HepG2 (cell line): ENCODE measurements at regions not wholly inside any gene's neighbourhood (a gene's known extent, or its start where the extent isn't known, plus 50 kb on each side); places are given as distances from the start of the nearest gene placed in this dataset.

Experiments
- ATAC-seq: fragments of 200-7000 bp; cut with Tn5 transposase; 3 replicates; pipeline ENCODE4 v1.9.1; 2020; ENCODE audit warnings: mild to moderate bottlenecking, moderate library complexity
- BruUV-seq: library from RNA; stranded (reverse); fragments of 400-500 nt; replicated peaks from 2 replicates; lab custom pipeline; 2021; lab: Mats Ljungman, UMichigan
- CTCF ChIA-PET: fragments of 300-600 bp; formaldehyde crosslinking; extraction: SDS; loops from one replicate; lab custom pipeline; 2021; ENCODE audit warnings: low total read pairs, inconsistent platforms, low intra/inter-chr PET ratio; lab: Yijun Ruan, JAX
- POLR2A ChIA-PET: fragments of 350-600 bp; sonication (Branson Sonifier 250); formaldehyde crosslinking; loops from one replicate; lab custom pipeline; 2020; ENCODE audit warnings: antibody characterized with exemption, inconsistent platforms; lab: Yijun Ruan, JAX
- DNase-seq: peaks from one replicate; pipeline ENCODE4 v3.0.0-alpha.2; 2015; ENCODE audit warnings: low spot score
- FAIRE-seq: peaks from 3 replicates; lab custom pipeline; 2011; peaks lifted over from hg19 to GRCh38; lab: Jason Lieb, UNC
- H2AFZ ChIP-seq: one replicate; pipeline ENCODE4 v1.6.1; 2011; ENCODE audit warnings: low read length, inconsistent platforms
- H3K27ac ChIP-seq: fragments of 300-600 bp; 3 replicates; pipeline ENCODE4 v1.8.0; 2011; ENCODE audit warnings: mixed run types, mild to moderate bottlenecking, mixed read lengths, low read length, inconsistent platforms; ENCODE audit not compliant: insufficient read depth; ENCODE audit errors: extremely low read length
- H3K27me3 ChIP-seq, 2 experiments: fragments of 200-600 bp in 1 of 2; 2 replicates in 1 of 2; 3 replicates in 1 of 2; pipeline versions ENCODE4 v1.6.0 to v1.8.0; 2011; ENCODE audit warnings: low read length in 2 of 2, mild to moderate bottlenecking in 2 of 2, moderate library complexity in 2 of 2, inconsistent platforms in 1 of 2; ENCODE audit not compliant: insufficient read depth in 2 of 2, control insufficient read depth in 1 of 2
- H3K36me3 ChIP-seq, 2 experiments: fragments of 200-600 bp in 1 of 2; replicated peaks in 1 of 2; 2 replicates in 1 of 2; 3 replicates in 1 of 2; pipeline versions ENCODE4 v1.5.1 to v1.8.0; 2011; ENCODE audit warnings: low read length in 2 of 2, inconsistent platforms in 1 of 2; ENCODE audit not compliant: insufficient read depth in 2 of 2, control insufficient read depth in 1 of 2
- H3K4me1 ChIP-seq: 2 replicates; pipeline ENCODE4 v1.5.1; 2012; ENCODE audit warnings: low read length, inconsistent platforms; ENCODE audit not compliant: insufficient read depth
- H3K4me2 ChIP-seq: 2 replicates; pipeline ENCODE4 v1.6.0; 2011; ENCODE audit warnings: low read depth, low read length, inconsistent platforms
- H3K4me3 ChIP-seq, 3 experiments: fragments of 200-600 bp in 1 of 3; sonication (generic), shearing (Covaris generic) in 1 of 3; replicated peaks in 1 of 3; 2 replicates each; pipeline ENCODE4 v1.5.1; 2011 to 2016; ENCODE audit warnings: low read length in 3 of 3, inconsistent platforms in 2 of 3, low read depth in 2 of 3, mild to moderate bottlenecking in 2 of 3, control low read depth in 1 of 3, mixed read lengths in 1 of 3; ENCODE audit not compliant: insufficient read depth in 1 of 3
- H3K79me2 ChIP-seq: one replicate; pipeline ENCODE4 v1.6.1; 2011; ENCODE audit warnings: low read length, inconsistent platforms; ENCODE audit not compliant: insufficient read depth
- H3K9ac ChIP-seq: 2 replicates; pipeline ENCODE4 v1.6.0; 2011; ENCODE audit warnings: mild to moderate bottlenecking, low read depth, low read length, inconsistent platforms; ENCODE audit not compliant: insufficient read depth
- H3K9me3 ChIP-seq: 2 replicates; pipeline ENCODE4 v1.5.1; 2012; ENCODE audit warnings: mild to moderate bottlenecking, low read length
- H4K20me1 ChIP-seq: 2 replicates; pipeline ENCODE4 v1.6.0; 2011; ENCODE audit warnings: inconsistent platforms, mild to moderate bottlenecking, low read length, moderate library complexity; ENCODE audit not compliant: insufficient read depth
- FOXO1 ChIP-seq: sonication (generic); formaldehyde crosslinking; IDR thresholded peaks from 2 replicates; pipeline ENCODE4 v1.4.0; 2020; ENCODE audit warnings: missing genetic modification reagents
- JUN ChIP-seq: sonication (generic); formaldehyde crosslinking; IDR thresholded peaks from 2 replicates; pipeline ENCODE4 v1.4.0; 2020; ENCODE audit warnings: mild to moderate bottlenecking, missing genetic modification reagents
- MED8 ChIP-seq: sonication (generic); formaldehyde crosslinking; IDR thresholded peaks from 2 replicates; pipeline ENCODE4 v1.8.1; 2023; ENCODE audit warnings: mild to moderate bottlenecking, missing genetic modification reagents; ENCODE audit not compliant: insufficient replicate concordance
- NFYB ChIP-seq: sonication (generic); formaldehyde crosslinking; IDR thresholded peaks from 2 replicates; pipeline ENCODE4 v1.4.0; 2020; ENCODE audit warnings: missing genetic modification reagents
- NPAS2 ChIP-seq: sonication (generic); formaldehyde crosslinking; IDR thresholded peaks from 2 replicates; pipeline ENCODE4 v1.8.0; 2022; ENCODE audit warnings: mild to moderate bottlenecking, missing genetic modification reagents, borderline replicate concordance
- PCBP2 ChIP-seq: fragments of 200-400 bp; formaldehyde crosslinking; optimal IDR thresholded peaks from 2 replicates; pipeline ENCODE3; 2018; ENCODE audit warnings: low read length, low read depth; ENCODE audit not compliant: poor library complexity, severe bottlenecking
- SALL2 ChIP-seq: sonication (generic); formaldehyde crosslinking; IDR thresholded peaks from 2 replicates; pipeline ENCODE4 v1.8.1; 2023; ENCODE audit warnings: mild to moderate bottlenecking, missing genetic modification reagents, inconsistent platforms
- SRSF1 ChIP-seq: fragments of 200-400 bp; formaldehyde crosslinking; optimal IDR thresholded peaks from 2 replicates; pipeline ENCODE3; 2017; ENCODE audit warnings: mild to moderate bottlenecking, low read depth, low read length, moderate library complexity
- ZBTB7B ChIP-seq: sonication (generic); formaldehyde crosslinking; IDR thresholded peaks from 2 replicates; pipeline ENCODE4 v1.4.0; 2020; ENCODE audit warnings: missing genetic modification reagents
- ZNF234 ChIP-seq: sonication (generic); formaldehyde crosslinking; conservative IDR thresholded peaks from 2 replicates; pipeline ENCODE4 v1.5.1; 2020; ENCODE audit warnings: mild to moderate bottlenecking, missing genetic modification reagents
- ZSCAN20 ChIP-seq: sonication (generic); formaldehyde crosslinking; IDR thresholded peaks from 2 replicates; pipeline ENCODE4 v1.4.0; 2020; ENCODE audit warnings: missing genetic modification reagents, mild to moderate bottlenecking, borderline replicate concordance
- WGBS: methylation state at CpG from one replicate; pipeline ENCODE4 v1.1.6; 2017; ENCODE audit warnings: low lambda C conversion rate; 5-methylcytosine and 5-hydroxymethylcytosine counted together
- in situ Hi-C: cut with HindIII; loops from 2 replicates; pipeline ENCODE4 v1.10.0; 2017; ENCODE audit warnings: low pct_unique_long_range_greater_than_20kb; ENCODE audit not compliant: extremely low pct_ligation_motif_present
- intact Hi-C: fragments of 100-400 bp; cut with micrococcal nuclease; formaldehyde crosslinking; loops from one replicate; pipeline ENCODE4 v1.10.0; 2022; ENCODE audit not compliant: unreplicated experiment
- TF ChIP-seq, protein P1 (sequence below): sonication (generic); formaldehyde crosslinking; IDR thresholded peaks from 2 replicates; pipeline ENCODE4 v1.4.0; 2020; ENCODE audit warnings: missing genetic modification reagents
- TF ChIP-seq, protein P2 (sequence below): sonication (generic); formaldehyde crosslinking; IDR thresholded peaks from 2 replicates; pipeline ENCODE4 v1.8.0; 2022; ENCODE audit warnings: missing genetic modification reagents, mild to moderate bottlenecking, borderline replicate concordance
- TF ChIP-seq, protein P3 (sequence below): sonication (generic); formaldehyde crosslinking; IDR thresholded peaks from 2 replicates; pipeline ENCODE4 v1.4.0; 2020; ENCODE audit warnings: missing genetic modification reagents
- TF ChIP-seq, protein P4 (sequence below): sonication (generic); formaldehyde crosslinking; IDR thresholded peaks from 2 replicates; pipeline ENCODE4 v1.8.0; 2022; ENCODE audit warnings: low read depth, missing genetic modification reagents

DNA sequence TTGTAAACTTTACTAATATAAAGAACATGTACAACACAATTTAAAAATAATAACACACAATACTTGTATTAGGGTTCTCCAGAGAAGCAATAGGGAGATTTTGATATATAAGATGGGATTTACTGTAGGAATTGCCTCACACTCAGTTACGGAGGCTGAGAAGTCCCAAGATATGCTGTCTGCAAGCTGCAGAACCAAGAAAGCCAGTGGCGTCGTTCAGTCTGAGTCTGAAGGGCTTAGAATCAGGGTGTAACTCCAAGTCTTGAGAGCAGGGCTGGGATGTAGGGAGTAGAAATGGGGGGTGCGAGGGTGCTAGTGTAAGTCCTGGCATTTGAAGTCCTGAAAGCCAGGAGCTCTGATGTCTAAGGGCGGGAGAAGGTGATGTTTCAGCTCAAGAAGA, 206.6 kb upstream of the HES1 start (continued):
- TF ChIP-seq, protein P1, sequence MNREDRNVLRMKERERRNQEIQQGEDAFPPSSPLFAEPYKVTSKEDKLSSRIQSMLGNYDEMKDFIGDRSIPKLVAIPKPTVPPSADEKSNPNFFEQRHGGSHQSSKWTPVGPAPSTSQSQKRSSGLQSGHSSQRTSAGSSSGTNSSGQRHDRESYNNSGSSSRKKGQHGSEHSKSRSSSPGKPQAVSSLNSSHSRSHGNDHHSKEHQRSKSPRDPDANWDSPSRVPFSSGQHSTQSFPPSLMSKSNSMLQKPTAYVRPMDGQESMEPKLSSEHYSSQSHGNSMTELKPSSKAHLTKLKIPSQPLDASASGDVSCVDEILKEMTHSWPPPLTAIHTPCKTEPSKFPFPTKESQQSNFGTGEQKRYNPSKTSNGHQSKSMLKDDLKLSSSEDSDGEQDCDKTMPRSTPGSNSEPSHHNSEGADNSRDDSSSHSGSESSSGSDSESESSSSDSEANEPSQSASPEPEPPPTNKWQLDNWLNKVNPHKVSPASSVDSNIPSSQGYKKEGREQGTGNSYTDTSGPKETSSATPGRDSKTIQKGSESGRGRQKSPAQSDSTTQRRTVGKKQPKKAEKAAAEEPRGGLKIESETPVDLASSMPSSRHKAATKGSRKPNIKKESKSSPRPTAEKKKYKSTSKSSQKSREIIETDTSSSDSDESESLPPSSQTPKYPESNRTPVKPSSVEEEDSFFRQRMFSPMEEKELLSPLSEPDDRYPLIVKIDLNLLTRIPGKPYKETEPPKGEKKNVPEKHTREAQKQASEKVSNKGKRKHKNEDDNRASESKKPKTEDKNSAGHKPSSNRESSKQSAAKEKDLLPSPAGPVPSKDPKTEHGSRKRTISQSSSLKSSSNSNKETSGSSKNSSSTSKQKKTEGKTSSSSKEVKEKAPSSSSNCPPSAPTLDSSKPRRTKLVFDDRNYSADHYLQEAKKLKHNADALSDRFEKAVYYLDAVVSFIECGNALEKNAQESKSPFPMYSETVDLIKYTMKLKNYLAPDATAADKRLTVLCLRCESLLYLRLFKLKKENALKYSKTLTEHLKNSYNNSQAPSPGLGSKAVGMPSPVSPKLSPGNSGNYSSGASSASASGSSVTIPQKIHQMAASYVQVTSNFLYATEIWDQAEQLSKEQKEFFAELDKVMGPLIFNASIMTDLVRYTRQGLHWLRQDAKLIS (CRISPR knock-in tag) = no peak
- TF ChIP-seq PCBP2 = no peak
- TF ChIP-seq FOXO1 (CRISPR knock-in tag) = no peak

DNA sequence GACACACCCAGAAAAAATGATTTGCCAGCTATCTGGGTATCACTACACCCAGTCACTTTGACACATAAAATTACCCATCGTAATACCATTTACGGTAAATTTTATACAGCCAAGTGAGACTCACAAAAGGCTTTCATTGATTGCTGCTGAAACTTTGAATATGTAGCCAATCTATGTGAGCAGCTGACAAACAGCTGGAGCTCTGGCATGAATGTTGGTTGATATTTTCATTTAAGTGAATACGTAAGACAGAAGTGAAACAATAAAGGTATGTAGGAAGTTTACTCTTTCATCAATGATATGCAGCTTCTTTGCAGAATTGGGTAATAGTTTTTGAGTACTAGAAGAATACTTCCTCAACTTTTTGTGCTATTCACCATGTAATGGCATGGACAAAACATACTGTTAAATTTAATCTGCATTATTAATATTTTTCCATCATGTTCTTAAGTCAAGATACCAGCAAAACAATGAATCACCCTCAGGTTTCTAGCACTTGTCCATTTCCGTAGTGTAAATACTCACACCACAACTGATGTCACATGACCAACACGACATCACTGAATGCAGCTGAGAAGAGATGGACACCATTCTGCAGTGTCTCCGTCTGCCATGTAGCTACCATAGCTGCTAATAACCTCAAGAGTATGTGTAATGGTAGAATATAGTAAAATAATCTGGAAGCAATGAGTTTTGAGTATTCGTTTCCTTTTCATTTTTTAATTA, 205.9 kb upstream of the HES1 start:
- H3K27ac ChIP-seq = no peak overlapping the region
- H3K27me3 ChIP-seq = peaks cover 0 to 7% of the 10 kb centered on the region in 2 experiments; a peak in 1 of 5 replicates
- H3K4me3 ChIP-seq = no peak overlapping the region
- no peak overlapping the region for H3K4me2 ChIP-seq
- DNase-seq (no peak), ATAC-seq (no peak), FAIRE-seq (no peak)
- H2AFZ ChIP-seq = no peak overlapping the region
- no peaks in the 10 kb centered on the region for H3K9me3 ChIP-seq
- ChIA-PET CTCF (no interaction called here), POLR2A (no interaction called here)
- H3K4me1 ChIP-seq = no peaks in the 10 kb centered on the region
- intact Hi-C loops = no loop called here
- no peaks in the 10 kb centered on the region for H4K20me1 ChIP-seq
- H3K36me3 ChIP-seq = no peaks in the 10 kb centered on the region
- no peak overlapping the region for H3K9ac ChIP-seq
- no peaks in the 10 kb centered on the region for H3K79me2 ChIP-seq
- in situ Hi-C loops = no loop called here
- 62% methylated on average over 7 of the region's 7 CpGs for WGBS
- BruUV-seq = no TSS peak
- TF ChIP-seq NPAS2 (no peak), SALL2 (CRISPR knock-in tag) (no peak), ZBTB7B (no peak), JUN (no peak), ZNF234 (no peak), MED8 (CRISPR knock-in tag) (no peak), SRSF1 (no peak), ZSCAN20 (CRISPR knock-in tag) (no peak), NFYB (CRISPR knock-in tag) (no peak)
- TF ChIP-seq, protein P2, sequence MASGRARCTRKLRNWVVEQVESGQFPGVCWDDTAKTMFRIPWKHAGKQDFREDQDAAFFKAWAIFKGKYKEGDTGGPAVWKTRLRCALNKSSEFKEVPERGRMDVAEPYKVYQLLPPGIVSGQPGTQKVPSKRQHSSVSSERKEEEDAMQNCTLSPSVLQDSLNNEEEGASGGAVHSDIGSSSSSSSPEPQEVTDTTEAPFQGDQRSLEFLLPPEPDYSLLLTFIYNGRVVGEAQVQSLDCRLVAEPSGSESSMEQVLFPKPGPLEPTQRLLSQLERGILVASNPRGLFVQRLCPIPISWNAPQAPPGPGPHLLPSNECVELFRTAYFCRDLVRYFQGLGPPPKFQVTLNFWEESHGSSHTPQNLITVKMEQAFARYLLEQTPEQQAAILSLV = no peak
- TF ChIP-seq, protein P3, sequence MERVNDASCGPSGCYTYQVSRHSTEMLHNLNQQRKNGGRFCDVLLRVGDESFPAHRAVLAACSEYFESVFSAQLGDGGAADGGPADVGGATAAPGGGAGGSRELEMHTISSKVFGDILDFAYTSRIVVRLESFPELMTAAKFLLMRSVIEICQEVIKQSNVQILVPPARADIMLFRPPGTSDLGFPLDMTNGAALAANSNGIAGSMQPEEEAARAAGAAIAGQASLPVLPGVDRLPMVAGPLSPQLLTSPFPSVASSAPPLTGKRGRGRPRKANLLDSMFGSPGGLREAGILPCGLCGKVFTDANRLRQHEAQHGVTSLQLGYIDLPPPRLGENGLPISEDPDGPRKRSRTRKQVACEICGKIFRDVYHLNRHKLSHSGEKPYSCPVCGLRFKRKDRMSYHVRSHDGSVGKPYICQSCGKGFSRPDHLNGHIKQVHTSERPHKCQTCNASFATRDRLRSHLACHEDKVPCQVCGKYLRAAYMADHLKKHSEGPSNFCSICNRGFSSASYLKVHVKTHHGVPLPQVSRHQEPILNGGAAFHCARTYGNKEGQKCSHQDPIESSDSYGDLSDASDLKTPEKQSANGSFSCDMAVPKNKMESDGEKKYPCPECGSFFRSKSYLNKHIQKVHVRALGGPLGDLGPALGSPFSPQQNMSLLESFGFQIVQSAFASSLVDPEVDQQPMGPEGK (CRISPR knock-in tag) = no peak
- TF ChIP-seq, protein P4, sequence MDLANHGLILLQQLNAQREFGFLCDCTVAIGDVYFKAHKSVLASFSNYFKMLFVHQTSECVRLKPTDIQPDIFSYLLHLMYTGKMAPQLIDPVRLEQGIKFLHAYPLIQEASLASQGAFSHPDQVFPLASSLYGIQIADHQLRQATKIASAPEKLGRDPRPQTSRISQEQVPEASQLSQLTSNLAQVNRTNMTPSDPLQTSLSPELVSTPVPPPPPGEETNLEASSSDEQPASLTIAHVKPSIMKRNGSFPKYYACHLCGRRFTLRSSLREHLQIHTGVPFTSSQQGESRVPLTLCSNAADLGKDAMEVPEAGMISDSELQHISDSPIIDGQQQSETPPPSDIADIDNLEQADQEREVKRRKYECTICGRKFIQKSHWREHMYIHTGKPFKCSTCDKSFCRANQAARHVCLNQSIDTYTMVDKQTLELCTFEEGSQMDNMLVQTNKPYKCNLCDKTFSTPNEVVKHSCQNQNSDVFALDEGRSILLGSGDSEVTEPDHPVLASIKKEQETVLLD (CRISPR knock-in tag) = no peak
